BLaER1 (cell line): ENCODE measurements at regions not wholly inside any gene's neighbourhood (a gene's known extent, or its start where the extent isn't known, plus 50 kb on each side); places are given as distances from the start of the nearest gene placed in this dataset.

Experiments used
- H3K27ac ChIP-seq: shearing (Covaris generic); formaldehyde crosslinking; 2 replicates; pipeline ENCODE4 v1.8.1; 2022
- H3K27me3 ChIP-seq: shearing (Covaris generic); formaldehyde crosslinking; 2 replicates; pipeline ENCODE4 v1.8.1; 2022
- H3K36me3 ChIP-seq: shearing (Covaris generic); formaldehyde crosslinking; 2 replicates; pipeline ENCODE4 v1.8.1; 2022
- H3K4me1 ChIP-seq: shearing (Covaris generic); formaldehyde crosslinking; 2 replicates; pipeline ENCODE4 v1.8.1; 2022
- H3K4me2 ChIP-seq: shearing (Covaris generic); formaldehyde crosslinking; 2 replicates; pipeline ENCODE4 v1.8.1; 2022
- H3K4me3 ChIP-seq: shearing (Covaris generic); formaldehyde crosslinking; 2 replicates; pipeline ENCODE4 v1.8.1; 2022
- H3K9ac ChIP-seq: shearing (Covaris generic); formaldehyde crosslinking; 2 replicates; pipeline ENCODE4 v1.8.1; 2022
- H3K9me3 ChIP-seq: shearing (Covaris generic); formaldehyde crosslinking; 2 replicates; pipeline ENCODE4 v1.8.1; 2022
- H4K20me1 ChIP-seq: shearing (Covaris generic); formaldehyde crosslinking; 2 replicates; pipeline ENCODE4 v1.8.1; 2022
- Cebpa-rat ChIP-seq: shearing (Covaris generic); IDR thresholded peaks from 2 replicates; pipeline ENCODE4 v1.8.1; 2022

DNA sequence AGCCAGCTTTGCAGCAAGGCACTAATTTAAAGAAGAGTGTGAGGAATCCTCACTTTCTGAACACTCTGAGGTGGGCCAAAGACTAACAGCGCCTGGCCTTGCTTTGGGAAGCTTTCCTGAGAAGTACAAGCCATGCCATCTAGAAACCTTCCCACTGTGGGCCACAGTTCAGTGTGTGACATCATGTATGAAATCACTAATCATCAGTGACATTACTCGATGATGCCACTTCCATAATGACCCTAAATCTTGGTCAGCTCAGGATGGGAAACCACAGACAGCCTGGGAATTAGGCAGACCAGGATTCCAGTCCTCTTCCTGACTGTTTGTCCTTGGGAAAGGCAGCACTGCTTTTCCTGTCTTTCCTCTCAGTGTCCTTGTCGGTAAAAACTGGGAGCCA, 54.2 kb upstream of the HSPA9 start:
- Histone ChIP-seq H3K4me2 (no peak overlapping the region), H3K36me3 (no peaks in the 10 kb centered on the region), H3K9me3 (no peaks in the 10 kb centered on the region), H3K27me3 (no peaks in the 10 kb centered on the region), H3K9ac (no peak overlapping the region), H3K4me1 (no peaks in the 10 kb centered on the region; the same call in 1 of the 2 replicates), H3K27ac (no peak overlapping the region), H3K4me3 (no peak overlapping the region), H4K20me1 (no peaks in the 10 kb centered on the region)
- TF ChIP-seq Cebpa-rat = no peak

- H3K4me3 ChIP-seq = no peak overlapping the region
- H3K4me2 ChIP-seq = no peak overlapping the region
- H3K9ac ChIP-seq = no peak overlapping the region
- no peak for TF ChIP-seq Cebpa-rat
- no peaks in the 10 kb centered on the region for H4K20me1 ChIP-seq
- no peaks in the 10 kb centered on the region for H3K9me3 ChIP-seq
- H3K36me3 ChIP-seq = no peaks in the 10 kb centered on the region
- H3K27ac ChIP-seq = no peak overlapping the region
- no peaks in the 10 kb centered on the region; the same call in 1 of the 2 replicates for H3K4me1 ChIP-seq
- no peaks in the 10 kb centered on the region for H3K27me3 ChIP-seq
Observed at GRCh38 chr5:138626333-138626944, 51.2 kb upstream of the HSPA9 start.

DNA sequence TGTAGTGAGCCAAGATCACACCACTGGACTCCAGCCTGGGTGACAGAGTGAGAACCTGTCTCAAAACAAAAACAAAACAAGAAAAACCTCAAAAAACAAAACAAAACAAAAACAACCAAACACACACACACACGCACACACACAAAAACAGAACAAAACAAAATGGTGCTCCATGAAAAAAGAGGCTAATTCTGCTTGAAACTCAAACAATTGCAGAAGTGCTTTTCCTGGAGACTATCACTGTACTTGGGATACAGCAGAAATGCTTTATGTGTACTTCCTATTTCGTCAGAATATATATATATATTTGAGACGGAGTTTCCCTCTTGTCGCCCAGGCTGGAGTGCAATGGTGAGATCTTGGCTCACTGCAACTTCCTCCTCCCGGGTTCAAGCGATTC, 49.9 kb upstream of the HSPA9 start:
- no peaks in the 10 kb centered on the region for H3K27me3 ChIP-seq
- no peaks in the 10 kb centered on the region for H4K20me1 ChIP-seq
- no peaks in the 10 kb centered on the region for H3K36me3 ChIP-seq
- no peaks in the 10 kb centered on the region for H3K9me3 ChIP-seq
- H3K27ac ChIP-seq = no peak overlapping the region
- H3K4me3 ChIP-seq = no peak overlapping the region
- no peaks in the 10 kb centered on the region; the same call in 1 of the 2 replicates for H3K4me1 ChIP-seq
- no peak overlapping the region for H3K4me2 ChIP-seq
- H3K9ac ChIP-seq = no peak overlapping the region
- no peak for TF ChIP-seq Cebpa-rat
